Stimulated activated CD8-positive, alpha-beta memory T cell treated with anti-CD3 and anti-CD28 coated beads, Interleukin-4, amount 100 ng/mL, for 4 hours (primary cell): ENCODE measurements at regions not wholly inside any gene's neighbourhood (a gene's known extent, or its start where the extent isn't known, plus 50 kb on each side); places are given as distances from the start of the nearest gene placed in this dataset.
"Not testable (repeated sequence)": the region's sequence is repeated elsewhere in the genome, so short reads cannot be mapped to it uniquely, and the experiment has no call there.

Source experiments
- DNase-seq, 2 donors: peaks; one replicate each; pipeline ENCODE4 v3.0.0-alpha.2; 2020; ENCODE audit warnings: low read depth in 2 of 2, low spot score in 1 of 2

GRCh38 chr4:124070688-124071484 lies 641.6 kb downstream of the ANKRD50 start:
- DNase-seq: no peak

DNA sequence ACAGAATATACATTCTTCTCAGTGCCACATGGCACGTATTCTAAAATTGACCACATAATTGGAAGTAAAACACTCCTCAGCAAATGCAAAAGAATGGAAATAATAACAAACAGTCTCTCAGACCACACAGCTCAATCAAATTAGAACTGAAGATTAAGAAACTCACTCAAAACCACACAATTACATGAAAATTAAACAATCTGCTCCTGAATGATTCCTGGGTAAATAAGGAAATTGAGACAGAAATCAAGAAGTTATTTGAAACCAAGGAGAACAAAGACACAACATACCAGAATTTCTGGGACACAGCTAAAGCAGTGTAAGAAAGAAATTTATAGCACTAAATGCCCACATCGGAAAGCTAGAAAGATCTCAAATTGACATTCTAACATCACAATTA lies 637.3 kb downstream of the ANKRD50 start:
- not testable (repeated sequence) for DNase-seq

DNA sequence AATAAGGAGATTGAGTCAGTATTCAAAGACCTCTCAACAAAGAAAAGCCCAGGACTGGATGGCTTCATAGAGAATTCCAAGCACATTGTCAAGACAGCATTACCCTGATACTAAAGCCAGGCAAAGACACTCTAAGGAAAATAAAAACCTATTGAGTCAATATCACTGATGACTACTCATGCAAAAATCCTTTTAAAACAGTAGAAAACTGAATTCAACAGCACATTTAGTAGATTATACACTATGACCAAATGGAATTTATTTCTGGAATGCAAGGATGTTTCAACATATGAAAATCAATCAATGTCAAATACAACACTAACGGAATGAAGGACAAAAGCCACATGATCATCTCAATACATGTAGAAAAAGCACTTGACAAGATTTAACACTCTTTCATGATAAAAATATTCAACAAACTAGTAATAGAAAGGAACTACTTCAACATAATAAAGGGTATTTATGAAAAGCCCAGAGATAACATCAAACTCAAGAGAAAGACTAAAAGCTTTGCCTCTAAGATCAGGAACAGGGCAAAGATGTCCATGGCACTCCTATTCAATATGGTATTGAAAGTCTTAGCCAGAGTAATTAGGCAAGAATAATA lies 633.3 kb downstream of the ANKRD50 start:
- no peak for DNase-seq

GRCh38 chr4:124083711-124084110 lies 628.8 kb downstream of the ANKRD50 start:
- no peak for DNase-seq

DNA sequence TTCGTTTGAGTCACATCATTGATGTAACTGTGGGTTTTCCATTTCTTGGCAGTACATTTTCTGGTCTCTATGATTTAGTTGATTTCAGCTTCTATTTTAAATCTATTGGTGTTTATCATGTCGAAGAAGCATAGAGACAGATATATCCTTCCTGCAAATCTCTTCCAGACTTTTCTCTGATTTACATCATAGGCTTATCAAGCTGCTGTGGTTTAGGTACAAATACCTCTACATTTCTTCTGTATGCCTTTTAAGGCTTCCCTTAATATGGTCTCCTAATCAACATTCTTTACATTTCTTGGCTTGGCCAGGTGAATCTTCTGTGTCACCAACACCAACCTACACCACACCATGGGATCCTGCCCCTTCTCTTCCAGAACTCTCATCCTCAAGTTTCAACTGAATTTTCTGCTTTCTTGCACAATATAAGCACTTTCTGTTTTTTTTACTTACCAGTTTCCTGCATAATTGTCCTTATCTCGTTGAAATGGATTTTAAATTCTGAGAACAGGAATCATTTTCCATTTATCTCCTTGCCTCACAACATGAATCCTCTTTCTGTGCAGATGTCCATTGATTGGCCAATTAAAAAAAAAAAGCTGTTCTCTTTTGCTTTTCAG lies 626.9 kb downstream of the ANKRD50 start:
- no peak for DNase-seq

DNA sequence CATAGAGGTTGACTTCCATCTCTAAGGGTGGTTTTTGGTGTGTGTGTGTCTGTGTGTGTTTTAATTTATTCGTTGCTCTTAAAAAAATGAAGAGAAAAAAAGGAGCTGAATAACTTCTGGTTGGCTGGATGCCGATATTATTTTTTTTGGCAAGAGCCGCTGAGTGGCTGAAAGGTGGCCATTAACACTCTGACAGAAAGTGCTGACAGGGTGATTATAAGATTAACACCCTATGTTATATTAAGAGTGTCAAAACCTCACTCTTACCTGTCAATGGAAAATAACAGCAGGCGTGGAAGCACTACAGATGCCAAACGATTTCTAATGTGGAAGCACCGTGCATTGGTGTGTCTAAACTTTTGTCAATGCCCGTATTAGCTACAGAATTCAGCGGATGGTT lies 622.5 kb downstream of the ANKRD50 start:
- no peak for DNase-seq

GRCh38 chr4:124092101-124092500 lies 620.4 kb downstream of the ANKRD50 start:
- no peak for DNase-seq

DNA sequence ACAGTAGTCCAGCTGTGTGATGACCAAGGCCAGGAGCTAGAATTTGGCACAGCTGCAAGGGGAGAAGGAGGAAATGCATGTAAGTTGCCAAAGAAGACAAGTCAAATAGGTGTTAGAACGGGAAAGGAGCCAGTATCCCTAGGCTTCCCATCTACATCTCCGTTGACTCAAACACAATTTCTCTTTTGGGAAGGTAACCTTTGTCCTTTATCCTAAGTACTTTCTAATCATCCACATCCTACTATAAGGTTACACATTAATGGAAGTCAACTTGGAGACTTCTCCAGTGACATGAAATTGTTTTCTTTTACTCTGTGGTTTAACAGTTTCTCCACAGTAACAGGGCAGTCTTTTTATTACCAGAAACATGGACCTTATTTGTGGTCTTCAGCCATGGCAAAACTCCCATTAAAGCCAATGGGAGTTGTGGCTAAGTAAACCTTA lies 620.0 kb downstream of the ANKRD50 start:
- DNase-seq: no peak

GRCh38 chr4:124095621-124096020 lies 616.9 kb downstream of the ANKRD50 start:
- no peak for DNase-seq

DNA sequence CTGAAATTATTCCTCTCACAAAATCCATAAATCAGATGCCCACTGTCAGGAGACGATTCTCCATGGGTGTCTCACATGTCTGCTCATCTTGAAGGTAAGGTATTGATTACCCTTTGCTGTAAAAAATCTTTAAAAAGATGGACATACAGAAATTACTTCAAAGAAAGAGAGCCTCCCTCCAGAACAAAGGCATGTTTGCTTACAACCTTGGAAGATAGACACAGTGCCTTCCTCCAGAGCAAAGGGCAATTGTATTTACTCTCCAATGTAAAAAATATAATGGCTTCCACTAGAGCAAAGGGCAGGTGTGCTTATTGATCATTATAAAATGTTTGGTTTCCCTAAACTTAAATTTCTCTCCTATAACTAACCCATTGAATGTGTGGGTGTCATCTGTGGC lies 616.2 kb downstream of the ANKRD50 start:
- DNase-seq: no peak

DNA sequence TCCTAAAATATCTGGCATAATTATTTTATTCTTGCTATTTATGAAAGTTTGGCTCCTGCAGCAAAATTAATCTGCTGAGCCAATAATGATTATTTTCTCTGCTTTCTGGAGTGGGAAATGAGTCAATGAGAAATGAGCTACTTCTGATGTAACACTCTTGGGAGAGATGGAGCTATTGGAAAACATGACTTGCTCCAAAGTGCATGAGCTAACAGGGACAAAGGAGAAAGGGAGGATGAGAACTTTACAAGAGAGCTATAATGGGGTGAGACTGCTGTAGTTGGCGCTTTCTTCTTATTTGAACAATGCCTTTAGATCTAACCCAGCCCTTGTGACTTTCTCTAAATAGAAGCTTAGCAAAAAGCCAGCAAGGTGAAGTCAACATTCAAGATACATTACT lies 615.1 kb downstream of the ANKRD50 start:
- DNase-seq: no peak

GRCh38 chr4:124104101-124104500 lies 608.4 kb downstream of the ANKRD50 start:
- no peak for DNase-seq

- no peak for DNase-seq
Measured at GRCh38 chr4:124104628-124105027, 607.9 kb downstream of the ANKRD50 start.

- no peak for DNase-seq
Measured at GRCh38 chr4:124105212-124105611, 607.3 kb downstream of the ANKRD50 start.

DNA sequence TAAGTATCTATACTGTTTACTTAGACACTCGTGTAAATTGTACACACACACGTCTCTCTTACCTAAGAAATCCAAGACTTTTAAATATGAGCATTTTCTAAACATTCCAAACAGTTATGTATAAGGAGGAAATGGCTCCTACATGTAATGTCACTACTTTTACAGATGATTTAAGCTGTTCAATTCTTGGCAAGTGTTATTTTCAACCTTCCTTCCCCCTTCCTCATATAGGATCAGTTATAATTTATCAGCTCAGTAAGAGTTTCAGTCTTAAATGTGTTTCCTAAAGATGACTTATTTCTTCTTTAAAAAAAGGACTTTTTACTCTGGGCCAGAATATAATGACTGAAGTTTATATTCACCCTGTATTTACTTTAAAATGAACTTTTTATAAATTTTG lies 601.1 kb downstream of the ANKRD50 start:
- DNase-seq: no peak

DNA sequence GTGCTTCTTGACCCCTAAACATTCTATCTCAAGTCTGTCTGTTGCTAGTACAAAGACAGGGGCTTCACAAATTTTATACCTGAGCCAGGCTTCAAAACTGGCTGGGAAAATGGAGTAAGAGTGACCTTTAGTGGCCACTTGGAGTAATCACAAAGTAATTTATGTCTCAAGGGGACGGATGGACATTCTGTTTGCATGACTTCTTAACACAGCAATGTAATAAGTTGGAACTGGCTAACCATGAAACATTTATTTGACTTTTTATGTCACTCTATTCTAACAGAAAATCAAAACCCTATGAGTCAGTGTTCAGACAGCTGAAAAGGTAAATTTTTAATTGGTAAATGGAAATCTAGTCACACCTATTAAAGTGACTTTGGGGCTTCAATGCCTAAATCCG lies 600.6 kb downstream of the ANKRD50 start:
- no peak for DNase-seq

DNA sequence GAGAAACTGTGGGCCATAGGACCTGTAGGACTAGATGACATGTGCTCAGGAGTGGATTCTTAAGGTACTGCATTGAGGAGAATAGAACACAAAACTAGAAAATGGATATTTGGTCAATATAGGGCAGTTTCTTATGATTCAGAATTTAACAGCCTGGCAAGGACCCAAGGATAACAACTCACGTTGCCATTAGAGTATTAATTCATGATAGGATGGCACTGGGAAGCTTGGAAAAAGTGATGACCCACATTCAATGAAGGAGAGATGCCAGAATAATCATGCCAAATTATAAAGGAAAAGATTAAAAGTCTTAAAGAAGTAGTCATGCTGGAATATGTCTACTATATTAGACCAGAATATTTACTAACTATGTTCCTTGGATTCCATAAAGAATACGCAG lies 594.5 kb downstream of the ANKRD50 start:
- no peak for DNase-seq

DNA sequence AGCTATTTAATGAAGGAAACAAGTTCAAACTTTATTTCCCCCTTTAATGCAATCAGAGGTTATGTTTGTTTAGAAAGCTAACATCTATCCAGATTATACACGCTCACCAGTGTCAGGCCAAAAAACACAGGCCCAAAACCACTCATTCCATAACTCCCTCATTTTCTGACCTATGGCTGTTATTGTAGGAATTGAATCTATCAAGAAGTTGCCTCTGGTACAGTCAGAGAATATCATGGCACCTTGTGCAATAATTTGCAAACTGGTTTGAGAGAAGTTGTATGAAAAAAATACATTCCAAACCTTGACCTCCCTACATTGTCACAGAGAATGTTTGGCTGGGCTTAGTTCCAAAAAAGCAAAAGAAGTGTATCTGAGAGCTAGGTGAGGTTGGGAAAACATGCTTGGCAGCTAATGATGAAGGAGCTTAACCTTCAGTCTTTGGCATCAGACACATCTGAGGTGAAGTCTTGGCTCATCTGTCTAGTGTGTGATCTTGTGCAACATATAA lies 591.0 kb downstream of the ANKRD50 start:
- no peak for DNase-seq

GRCh38 chr4:124123181-124123580 lies 589.4 kb downstream of the ANKRD50 start:
- no peak for DNase-seq

- DNase-seq: no peak
Measured at GRCh38 chr4:124123721-124124120, 588.8 kb downstream of the ANKRD50 start.

- not testable (repeated sequence) for DNase-seq
Measured at GRCh38 chr4:124131324-124131723, 581.2 kb downstream of the ANKRD50 start.

DNA sequence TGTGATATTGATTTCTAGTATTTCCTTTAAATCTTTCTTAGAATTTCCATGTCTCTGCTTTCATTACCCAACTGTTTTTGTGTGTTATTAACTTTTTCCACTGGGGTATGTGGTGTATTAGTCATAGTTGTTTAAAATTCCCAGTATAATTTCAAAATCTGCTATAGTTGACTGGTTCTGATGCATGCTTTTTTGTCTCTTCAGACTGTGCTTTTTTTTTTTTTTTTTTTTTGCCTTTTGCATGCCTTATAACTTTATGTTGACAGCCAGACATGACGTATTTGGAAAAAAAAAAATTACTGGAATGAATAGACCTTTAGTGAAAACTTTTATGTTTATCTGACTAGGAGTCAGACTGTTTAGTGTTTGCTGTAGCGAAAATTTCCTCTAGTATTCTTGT lies 580.4 kb downstream of the ANKRD50 start:
- no peak for DNase-seq
